Cardiac fibroblast (primary cell): ENCODE measurements at regions not wholly inside any gene's neighbourhood (a gene's known extent, or its start where the extent isn't known, plus 50 kb on each side); places are given as distances from the start of the nearest gene placed in this dataset.

Source experiments
- DNase-seq, 2 donors: peaks; one replicate each; pipeline versions ENCODE4 v3.0.0 to v3.0.0-alpha.2; 2010; ENCODE audit warnings: low read depth in 2 of 2
- H3K4me3 ChIP-seq, 2 donors: replicated peaks in 1 of 2; 1 replicate in 1 of 2; 2 replicates in 1 of 2; pipeline ENCODE4 v1.5.1; 2011; ENCODE audit warnings: low read depth in 2 of 2, low read length in 2 of 2, mild to moderate bottlenecking in 2 of 2, moderate library complexity in 1 of 2
- CTCF ChIP-seq: IDR thresholded peaks from one replicate; pipeline ENCODE4 v1.5.1; 2011; ENCODE audit warnings: low read depth, mild to moderate bottlenecking, low read length, inconsistent platforms

GRCh38 chr6:170173335-170173881 lies 117.5 kb downstream of the DLL1 start:
- H3K4me3 ChIP-seq, result no peak overlapping the region
- no peak for DNase-seq
- no peak for TF ChIP-seq CTCF

- no peak for DNase-seq
- TF ChIP-seq CTCF, result no peak
- no peak overlapping the region for H3K4me3 ChIP-seq
These were observed 118.0 kb downstream of the DLL1 start for GRCh38 chr6:170172825-170173256.

- DNase-seq, result no peak
- H3K4me3 ChIP-seq, result no peak overlapping the region
- no peak for TF ChIP-seq CTCF
These were observed 118.5 kb downstream of the DLL1 start for GRCh38 chr6:170172392-170172791.

- TF ChIP-seq CTCF, result no peak
- no peak for DNase-seq
- no peak overlapping the region for H3K4me3 ChIP-seq
These were observed 123.2 kb downstream of the DLL1 start for GRCh38 chr6:170167657-170168159.

- DNase-seq, result no peak
- no peak for TF ChIP-seq CTCF
- no peak overlapping the region for H3K4me3 ChIP-seq
These were observed 124.3 kb downstream of the DLL1 start for GRCh38 chr6:170166511-170167122.

- no peak for TF ChIP-seq CTCF
- H3K4me3 ChIP-seq, result no peak overlapping the region
- no peak for DNase-seq
These were observed 125.3 kb downstream of the DLL1 start for GRCh38 chr6:170165471-170166117.
